Stomach (tissue), 8 donors: ENCODE measurements at regions not wholly inside any gene's neighbourhood (a gene's known extent, or its start where the extent isn't known, plus 50 kb on each side); places are given as distances from the start of the nearest gene placed in this dataset.

Experiments used
- DNase-seq, 2 donors: peaks; one replicate each; pipeline versions ENCODE4 v3.0.0 to v3.0.0-alpha.2; 2013 to 2019
- H3K27ac ChIP-seq, 5 donors: fragments of 200-600 bp in 4 of 5; sonication (generic) in 4 of 5; one replicate each; pipeline ENCODE4 v1.5.1; 2013 to 2019; ENCODE audit warnings: mild to moderate bottlenecking in 1 of 5, moderate library complexity in 1 of 5
- H3K27me3 ChIP-seq, 3 donors: fragments of 200-600 bp; sonication (generic); one replicate each; pipeline ENCODE4 v1.5.1; 2017 to 2019; ENCODE audit warnings: mixed run types in 1 of 3
- H3K36me3 ChIP-seq, 4 donors: fragments of 200-600 bp; sonication (generic); 1 replicate in 3 of 4; 2 replicates in 1 of 4; pipeline ENCODE4 v1.5.1; 2016 to 2019
- H3K4me1 ChIP-seq, 4 donors: fragments of 200-600 bp; sonication (generic); one replicate each; pipeline ENCODE4 v1.5.1; 2016 to 2019
- H3K4me3 ChIP-seq, 4 donors: fragments of 200-600 bp; sonication (generic) in 3 of 4; one replicate each; pipeline ENCODE4 v1.5.1; 2016 to 2019; ENCODE audit warnings: mild to moderate bottlenecking in 1 of 4
- H3K9me3 ChIP-seq, 4 donors: fragments of 200-600 bp; sonication (generic); one replicate each; pipeline ENCODE4 v1.5.1; 2016 to 2019
- EP300 ChIP-seq: sonication (generic); formaldehyde crosslinking; IDR thresholded peaks from one replicate; pipeline ENCODE4 v1.6.1; 2017; ENCODE audit warnings: antibody characterized with exemption
- POLR2A ChIP-seq, 4 donors: fragments of 450-650 bp; IDR thresholded peaks; one replicate each; pipeline ENCODE4 v1.6.1; 2016; ENCODE audit warnings: antibody characterized with exemption in 4 of 4, control low read depth in 2 of 4, mild to moderate bottlenecking in 1 of 4, moderate library complexity in 1 of 4
- POLR2AphosphoS5 ChIP-seq, 3 donors: sonication (generic); formaldehyde crosslinking; IDR thresholded peaks; one replicate each; pipeline ENCODE4 v1.6.1; 2016; ENCODE audit warnings: antibody characterized with exemption in 3 of 3
- WGBS, 5 donors: extraction: QIAGEN DNeasy Blood & Tissue Kit in 3 of 5; methylation state at CpG; one replicate each; pipeline versions ENCODE4 v1.1.5 to v1.1.7; 2013 to 2018; 5-methylcytosine and 5-hydroxymethylcytosine counted together
- intact Hi-C: fragments of 100-400 bp; cut with DNase I; formaldehyde crosslinking; loops from one replicate; pipeline ENCODE4 v1.15.1; 2023; ENCODE audit warnings: low total_unique reads
- TF ChIP-seq, protein P1 (sequence below), 7 experiments: fragments of 450-650 bp in 4 of 7; fragments of 200-600 bp in 3 of 7; sonication (generic) in 3 of 7; IDR thresholded peaks; one replicate each; pipeline ENCODE4 v1.5.1; 2016 to 2019; ENCODE audit warnings: antibody characterized with exemption in 7 of 7, control low read depth in 2 of 7, mild to moderate bottlenecking in 1 of 7
- donor health status: healthy with polysubstance abuse.
- donor health status: Bipolar disorder and iron deficiency.
- donor health status: healthy.

DNA sequence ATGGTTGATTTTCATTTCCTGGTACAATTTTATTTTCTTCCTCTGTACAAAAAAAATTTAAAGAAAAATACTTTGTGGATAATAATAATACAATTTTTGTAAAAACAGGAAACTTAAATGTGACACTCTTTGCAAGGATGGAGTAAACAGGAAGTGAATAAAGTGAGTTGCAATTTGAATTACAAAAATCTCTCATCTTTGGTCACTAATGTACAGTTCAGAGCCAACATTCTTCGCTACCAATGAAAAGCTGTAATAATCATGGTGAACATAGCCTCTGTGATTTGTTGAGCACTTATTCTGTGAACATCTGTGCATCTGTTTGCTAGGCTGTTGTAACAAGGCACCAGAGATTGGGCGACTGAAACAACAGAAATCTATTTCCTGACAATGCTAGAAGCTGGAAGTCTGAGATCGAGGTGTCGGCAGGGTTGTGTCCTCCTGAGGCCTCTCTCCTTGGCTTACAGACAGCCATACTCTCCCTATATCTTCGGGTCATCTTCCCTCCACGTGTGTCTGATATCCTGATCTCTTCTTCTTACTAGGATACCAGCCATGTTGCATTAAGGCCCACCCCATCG, 295.3 kb upstream of the KLF6 start:
- Histone ChIP-seq H3K9me3 (no peaks in the 10 kb centered on the region), H3K27me3 (no peaks in the 10 kb centered on the region), H3K4me3 (no peak overlapping the region), H3K36me3 (no peaks in the 10 kb centered on the region), H3K4me1 (peaks cover 0 to 23% (median 12%) of the 10 kb centered on the region in 4 donors), H3K27ac (peak overlapping the region in 1 of 5 donors; percentile 29)
- no peak for TF ChIP-seq POLR2A (IDR thresholded peaks at IDR 0.05)
- no peak for TF ChIP-seq POLR2AphosphoS5 (IDR thresholded peaks at IDR 0.05)
- TF ChIP-seq, protein P1, sequence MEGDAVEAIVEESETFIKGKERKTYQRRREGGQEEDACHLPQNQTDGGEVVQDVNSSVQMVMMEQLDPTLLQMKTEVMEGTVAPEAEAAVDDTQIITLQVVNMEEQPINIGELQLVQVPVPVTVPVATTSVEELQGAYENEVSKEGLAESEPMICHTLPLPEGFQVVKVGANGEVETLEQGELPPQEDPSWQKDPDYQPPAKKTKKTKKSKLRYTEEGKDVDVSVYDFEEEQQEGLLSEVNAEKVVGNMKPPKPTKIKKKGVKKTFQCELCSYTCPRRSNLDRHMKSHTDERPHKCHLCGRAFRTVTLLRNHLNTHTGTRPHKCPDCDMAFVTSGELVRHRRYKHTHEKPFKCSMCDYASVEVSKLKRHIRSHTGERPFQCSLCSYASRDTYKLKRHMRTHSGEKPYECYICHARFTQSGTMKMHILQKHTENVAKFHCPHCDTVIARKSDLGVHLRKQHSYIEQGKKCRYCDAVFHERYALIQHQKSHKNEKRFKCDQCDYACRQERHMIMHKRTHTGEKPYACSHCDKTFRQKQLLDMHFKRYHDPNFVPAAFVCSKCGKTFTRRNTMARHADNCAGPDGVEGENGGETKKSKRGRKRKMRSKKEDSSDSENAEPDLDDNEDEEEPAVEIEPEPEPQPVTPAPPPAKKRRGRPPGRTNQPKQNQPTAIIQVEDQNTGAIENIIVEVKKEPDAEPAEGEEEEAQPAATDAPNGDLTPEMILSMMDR (IDR thresholded peaks at IDR 0.05), result no peak
- TF ChIP-seq EP300, result no peak
- no peak for DNase-seq
- intact Hi-C loops, result no loop called here
- WGBS, 5 donors, result 69 to 90% (median 86%) methylated on average over 7 of the region's 7 CpGs

DNA sequence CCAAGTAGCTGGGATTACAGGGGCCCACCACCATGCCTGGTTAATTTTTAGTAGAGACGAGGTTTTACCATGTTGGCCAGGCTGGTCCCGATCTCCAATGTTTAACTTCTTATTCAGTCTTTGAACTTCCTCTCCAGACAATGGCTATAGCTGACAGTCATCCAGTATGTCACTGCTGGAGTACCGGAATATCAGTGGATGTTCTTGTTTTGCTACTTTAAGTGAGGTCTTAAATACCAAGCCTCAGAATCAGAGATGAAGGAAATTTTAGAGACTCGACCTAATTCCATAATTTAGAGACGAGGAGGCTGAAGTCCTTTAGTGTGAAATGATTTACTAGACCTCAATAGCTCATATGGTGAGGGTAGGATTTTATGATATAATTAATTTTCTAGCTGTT, 294.8 kb upstream of the KLF6 start:
- Histone ChIP-seq H3K36me3 (no peaks in the 10 kb centered on the region), H3K27ac (no peak overlapping the region), H3K4me1 (peaks cover 0 to 25% (median 13%) of the 10 kb centered on the region in 4 donors), H3K9me3 (no peaks in the 10 kb centered on the region), H3K4me3 (no peak overlapping the region), H3K27me3 (no peaks in the 10 kb centered on the region)
- WGBS, 5 donors, result 83 to 91% (median 84%) methylated on average over 5 of the region's 5 CpGs
- intact Hi-C loops, result no loop called here
- no peak for TF ChIP-seq POLR2A (IDR thresholded peaks at IDR 0.05)
- TF ChIP-seq, protein P1 (IDR thresholded peaks at IDR 0.05), result no peak
- no peak for DNase-seq

DNA sequence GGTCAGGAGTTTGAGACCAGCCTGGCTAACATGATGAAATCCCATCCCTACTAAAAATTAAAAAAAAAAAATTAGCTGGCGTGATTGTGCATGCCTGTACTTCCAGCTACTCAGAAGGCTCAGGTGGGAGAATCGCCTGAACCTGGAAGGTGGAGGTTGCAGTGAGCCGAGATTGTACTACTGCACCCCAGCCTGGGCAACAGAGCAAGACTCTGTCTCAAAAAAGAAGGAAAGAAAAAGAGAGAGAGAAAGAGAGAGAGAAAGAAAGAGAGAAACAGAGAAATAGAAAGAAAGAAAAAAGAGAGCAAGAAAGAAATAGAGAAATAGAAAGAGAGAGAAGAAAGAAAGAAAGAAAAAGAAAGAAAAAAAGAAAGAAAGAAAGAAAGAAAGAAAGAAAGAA, 292.8 kb upstream of the KLF6 start:
- Histone ChIP-seq H3K36me3 (no peaks in the 10 kb centered on the region), H3K4me3 (no peak overlapping the region), H3K27me3 (no peaks in the 10 kb centered on the region), H3K9me3 (no peaks in the 10 kb centered on the region), H3K27ac (no peak overlapping the region), H3K4me1 (peaks cover 0 to 27% (median 12%) of the 10 kb centered on the region in 4 donors)
- intact Hi-C loops, result no loop called here
- WGBS, 5 donors, result 94 to 99% (median 96%) methylated on average over 3 of the region's 3 CpGs
- no peak for DNase-seq
- TF ChIP-seq, protein P1 (IDR thresholded peaks at IDR 0.05), result no peak
- no peak for TF ChIP-seq POLR2A (IDR thresholded peaks at IDR 0.05)
- no peak for TF ChIP-seq EP300
- no peak for TF ChIP-seq POLR2AphosphoS5 (IDR thresholded peaks at IDR 0.05)

DNA sequence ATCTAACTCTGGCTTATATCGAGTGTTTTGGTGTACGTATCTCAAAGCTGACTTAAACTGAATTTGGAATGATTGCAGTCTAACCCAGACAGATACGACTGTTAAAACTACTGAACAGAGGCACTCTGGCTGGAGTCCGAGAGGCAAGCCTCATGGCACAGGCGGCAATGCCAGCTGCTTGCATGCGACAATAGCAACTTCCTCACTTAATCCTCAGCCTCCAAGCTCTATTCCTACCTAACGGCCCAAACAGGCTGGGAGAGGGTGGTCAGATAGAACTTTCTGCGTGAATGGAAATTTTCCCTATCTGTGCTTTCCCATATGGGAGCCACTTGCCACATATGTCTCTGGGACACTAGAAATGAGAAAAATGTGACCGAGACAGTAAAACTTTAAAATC, 292.0 kb upstream of the KLF6 start:
- Histone ChIP-seq H3K27me3 (no peaks in the 10 kb centered on the region), H3K4me3 (no peak overlapping the region), H3K4me1 (peaks cover 0 to 19% (median 10%) of the 10 kb centered on the region in 4 donors), H3K36me3 (no peaks in the 10 kb centered on the region), H3K9me3 (no peaks in the 10 kb centered on the region), H3K27ac (no peak overlapping the region)
- TF ChIP-seq EP300, result no peak
- TF ChIP-seq POLR2AphosphoS5 (IDR thresholded peaks at IDR 0.05), result no peak
- TF ChIP-seq, protein P1 (IDR thresholded peaks at IDR 0.05), result no peak
- no peak for TF ChIP-seq POLR2A (IDR thresholded peaks at IDR 0.05)
- WGBS, 5 donors, result 92 to 98% (median 97%) methylated on average over 9 of the region's 9 CpGs
- no peak for DNase-seq
- intact Hi-C loops, result no loop called here
